ENCODE measurements at regions not wholly inside any gene's neighbourhood (a gene's known extent, or its start where the extent isn't known, plus 50 kb on each side); places are given as distances from the start of the nearest gene placed in this dataset.

DNA sequence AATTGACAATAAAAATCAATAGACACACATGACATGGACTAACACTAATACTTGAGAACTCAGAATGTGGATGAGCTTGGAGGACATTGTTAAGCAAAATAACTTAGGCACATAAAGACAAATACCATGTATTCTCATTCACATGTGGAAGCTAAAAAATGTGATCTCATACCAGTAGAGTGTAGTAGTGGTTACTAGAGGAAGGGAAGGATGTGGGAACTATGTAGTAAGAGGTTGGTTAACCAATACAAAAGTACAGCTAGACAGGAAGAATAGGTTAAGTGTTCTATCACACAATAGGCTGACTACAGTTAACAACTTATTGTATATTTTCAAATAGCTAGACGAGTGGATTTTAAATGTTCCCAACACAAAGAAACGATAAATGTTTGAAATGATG, 415.8 kb upstream of the KLF12 start:
- TF ChIP-seq POLR2AphosphoS5 (IDR thresholded peaks at IDR 0.05) (no peak), POLR2A (IDR thresholded peaks at IDR 0.05) (no peak)
- TF ChIP-seq, protein P1, sequence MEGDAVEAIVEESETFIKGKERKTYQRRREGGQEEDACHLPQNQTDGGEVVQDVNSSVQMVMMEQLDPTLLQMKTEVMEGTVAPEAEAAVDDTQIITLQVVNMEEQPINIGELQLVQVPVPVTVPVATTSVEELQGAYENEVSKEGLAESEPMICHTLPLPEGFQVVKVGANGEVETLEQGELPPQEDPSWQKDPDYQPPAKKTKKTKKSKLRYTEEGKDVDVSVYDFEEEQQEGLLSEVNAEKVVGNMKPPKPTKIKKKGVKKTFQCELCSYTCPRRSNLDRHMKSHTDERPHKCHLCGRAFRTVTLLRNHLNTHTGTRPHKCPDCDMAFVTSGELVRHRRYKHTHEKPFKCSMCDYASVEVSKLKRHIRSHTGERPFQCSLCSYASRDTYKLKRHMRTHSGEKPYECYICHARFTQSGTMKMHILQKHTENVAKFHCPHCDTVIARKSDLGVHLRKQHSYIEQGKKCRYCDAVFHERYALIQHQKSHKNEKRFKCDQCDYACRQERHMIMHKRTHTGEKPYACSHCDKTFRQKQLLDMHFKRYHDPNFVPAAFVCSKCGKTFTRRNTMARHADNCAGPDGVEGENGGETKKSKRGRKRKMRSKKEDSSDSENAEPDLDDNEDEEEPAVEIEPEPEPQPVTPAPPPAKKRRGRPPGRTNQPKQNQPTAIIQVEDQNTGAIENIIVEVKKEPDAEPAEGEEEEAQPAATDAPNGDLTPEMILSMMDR (IDR thresholded peaks at IDR 0.05 in 8 of 11, conservative IDR thresholded peaks at IDR 0.05 in 3 of 11) = no peak

Measured in spleen (tissue), 7 donors.